HFF-Myc (cell line): ENCODE measurements at regions not wholly inside any gene's neighbourhood (a gene's known extent, or its start where the extent isn't known, plus 50 kb on each side); places are given as distances from the start of the nearest gene placed in this dataset.
"Not testable (repeated sequence)": the region's sequence is repeated elsewhere in the genome, so short reads cannot be mapped to it uniquely, and the experiment has no call there.

Source experiments
- DNase-seq: peaks from one replicate; pipeline ENCODE4 v3.0.0-alpha.2; 2011; ENCODE audit warnings: low read depth; ENCODE audit errors: extremely low read depth
- H3K4me3 ChIP-seq: replicated peaks from 2 replicates; pipeline ENCODE4 v1.5.1; 2011; ENCODE audit warnings: low read depth, mild to moderate bottlenecking, control low read depth, low read length
- TF ChIP-seq, protein P1 (sequence below): IDR thresholded peaks from 2 replicates; pipeline ENCODE4 v1.5.1; 2012; ENCODE audit warnings: mild to moderate bottlenecking, low read depth, low read length, control low read depth; ENCODE audit errors: missing control alignments

DNA sequence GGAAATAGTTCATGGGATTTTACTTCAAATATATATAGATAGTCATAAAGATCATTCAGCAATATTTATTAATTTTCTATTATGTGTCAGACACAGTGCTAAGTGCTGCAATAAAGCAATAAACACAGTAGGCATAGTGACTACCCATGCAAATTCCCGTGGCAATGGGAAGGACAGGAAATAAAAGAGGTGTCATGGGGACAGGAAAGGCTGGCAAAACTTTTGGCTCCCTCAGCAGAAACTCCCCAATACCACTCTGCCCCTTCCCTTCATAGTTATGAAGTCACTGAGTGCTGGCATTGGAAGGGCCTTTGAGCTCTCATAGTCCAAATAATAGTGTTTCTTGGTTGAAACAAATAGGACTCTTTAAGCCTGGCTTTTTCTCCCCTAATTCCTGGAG lies 104.4 kb upstream of the DPT start:
- H3K4me3 ChIP-seq = no peak overlapping the region
- DNase-seq = no peak
- TF ChIP-seq, protein P1, sequence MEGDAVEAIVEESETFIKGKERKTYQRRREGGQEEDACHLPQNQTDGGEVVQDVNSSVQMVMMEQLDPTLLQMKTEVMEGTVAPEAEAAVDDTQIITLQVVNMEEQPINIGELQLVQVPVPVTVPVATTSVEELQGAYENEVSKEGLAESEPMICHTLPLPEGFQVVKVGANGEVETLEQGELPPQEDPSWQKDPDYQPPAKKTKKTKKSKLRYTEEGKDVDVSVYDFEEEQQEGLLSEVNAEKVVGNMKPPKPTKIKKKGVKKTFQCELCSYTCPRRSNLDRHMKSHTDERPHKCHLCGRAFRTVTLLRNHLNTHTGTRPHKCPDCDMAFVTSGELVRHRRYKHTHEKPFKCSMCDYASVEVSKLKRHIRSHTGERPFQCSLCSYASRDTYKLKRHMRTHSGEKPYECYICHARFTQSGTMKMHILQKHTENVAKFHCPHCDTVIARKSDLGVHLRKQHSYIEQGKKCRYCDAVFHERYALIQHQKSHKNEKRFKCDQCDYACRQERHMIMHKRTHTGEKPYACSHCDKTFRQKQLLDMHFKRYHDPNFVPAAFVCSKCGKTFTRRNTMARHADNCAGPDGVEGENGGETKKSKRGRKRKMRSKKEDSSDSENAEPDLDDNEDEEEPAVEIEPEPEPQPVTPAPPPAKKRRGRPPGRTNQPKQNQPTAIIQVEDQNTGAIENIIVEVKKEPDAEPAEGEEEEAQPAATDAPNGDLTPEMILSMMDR = no peak

DNA sequence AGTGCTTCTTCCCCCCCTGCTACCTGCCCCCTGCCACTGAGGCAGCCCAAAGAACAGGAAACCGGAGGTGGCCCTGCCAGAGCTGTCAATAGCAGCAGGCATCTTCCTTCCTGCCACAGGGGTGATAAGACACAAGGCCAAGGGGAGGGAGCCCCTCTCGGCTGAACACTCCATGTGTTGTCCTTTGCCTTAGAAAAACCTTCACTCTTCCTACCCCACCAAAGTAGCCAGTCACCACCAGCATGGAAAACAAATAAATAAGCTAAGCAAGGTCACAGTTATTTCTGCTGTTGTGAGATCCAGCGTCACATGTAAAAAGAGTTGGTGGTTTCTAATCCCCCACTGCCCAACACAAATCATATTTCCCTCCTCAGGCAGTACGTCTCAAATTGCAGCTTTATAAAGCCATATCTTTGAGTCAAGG lies 104.8 kb upstream of the DPT start:
- DNase-seq = no peak
- H3K4me3 ChIP-seq = no peak overlapping the region
- TF ChIP-seq, protein P1 = no peak

DNA sequence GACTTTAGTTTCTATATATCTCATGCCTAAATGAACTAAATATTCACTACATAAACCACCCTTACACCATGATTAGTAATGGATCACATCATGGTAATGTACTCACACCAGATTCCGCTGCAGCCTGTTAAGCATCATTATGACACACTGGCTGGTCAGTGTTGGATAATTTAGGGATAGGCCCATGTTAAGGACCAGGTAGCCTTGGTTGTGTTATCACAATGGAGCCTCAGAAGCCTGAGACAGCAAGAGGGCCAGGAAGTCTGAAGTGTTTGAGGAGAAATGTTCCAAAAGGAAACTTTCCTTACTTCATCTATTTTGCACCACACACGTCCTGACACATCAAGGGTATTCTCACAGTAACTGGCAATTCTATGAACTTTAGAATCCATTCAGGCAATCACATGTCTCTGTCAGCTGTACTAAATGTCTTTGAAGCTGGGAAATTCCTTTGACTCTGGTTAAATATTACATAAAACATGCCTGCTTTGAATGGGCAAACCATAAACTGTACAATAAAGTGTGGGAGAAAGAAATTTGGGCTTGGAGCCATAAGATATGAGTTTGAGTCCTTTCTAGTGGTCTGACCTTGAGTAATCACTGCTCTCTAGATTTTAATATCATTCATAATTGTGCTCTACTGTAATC lies 105.3 kb upstream of the DPT start:
- no peak for DNase-seq

DNA sequence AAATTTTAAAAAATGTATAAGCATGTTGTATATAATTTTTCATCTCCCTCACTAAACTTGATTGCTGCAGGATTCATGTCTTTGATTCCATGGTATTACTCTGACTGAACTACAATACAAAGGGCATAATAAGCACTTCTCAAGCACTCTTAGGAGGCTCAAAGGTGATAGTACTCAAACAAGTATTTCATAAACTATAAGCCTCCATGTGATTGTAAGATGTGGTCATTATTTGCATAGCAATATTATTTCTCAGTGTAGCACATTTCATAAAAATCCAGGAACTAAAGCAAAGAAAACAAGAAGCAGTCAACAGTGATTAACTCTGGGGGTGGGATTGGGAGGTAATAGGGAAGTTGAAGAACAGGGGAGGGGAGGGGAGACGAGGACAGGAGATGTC lies 106.2 kb upstream of the DPT start:
- TF ChIP-seq, protein P1 = no peak
- no peak overlapping the region for H3K4me3 ChIP-seq
- DNase-seq = no peak

More for the DNA sequence above, 105.3 kb upstream of the DPT start:
- TF ChIP-seq, protein P1 = no peak
- H3K4me3 ChIP-seq = no peak overlapping the region

DNA sequence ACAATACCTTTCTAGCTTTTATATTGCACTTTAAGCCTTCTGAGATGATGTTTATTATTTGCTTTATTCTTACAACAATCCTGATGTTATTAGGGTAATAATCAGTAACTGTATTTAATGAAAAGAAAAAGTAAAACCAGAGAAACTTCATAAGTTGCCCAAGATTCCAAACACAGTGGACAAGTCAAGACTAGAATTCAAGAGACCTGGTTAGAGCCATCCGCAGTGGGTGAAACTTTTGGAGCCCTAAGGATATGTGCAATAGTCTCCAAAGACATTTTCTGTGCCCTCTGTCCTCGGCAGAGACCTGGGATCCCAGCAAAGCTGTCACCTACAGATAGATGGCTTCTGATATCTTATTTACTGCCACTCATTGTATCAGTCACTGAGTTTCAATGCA lies 106.8 kb upstream of the DPT start:
- no peak overlapping the region for H3K4me3 ChIP-seq
- TF ChIP-seq, protein P1 = no peak
- no peak for DNase-seq

DNA sequence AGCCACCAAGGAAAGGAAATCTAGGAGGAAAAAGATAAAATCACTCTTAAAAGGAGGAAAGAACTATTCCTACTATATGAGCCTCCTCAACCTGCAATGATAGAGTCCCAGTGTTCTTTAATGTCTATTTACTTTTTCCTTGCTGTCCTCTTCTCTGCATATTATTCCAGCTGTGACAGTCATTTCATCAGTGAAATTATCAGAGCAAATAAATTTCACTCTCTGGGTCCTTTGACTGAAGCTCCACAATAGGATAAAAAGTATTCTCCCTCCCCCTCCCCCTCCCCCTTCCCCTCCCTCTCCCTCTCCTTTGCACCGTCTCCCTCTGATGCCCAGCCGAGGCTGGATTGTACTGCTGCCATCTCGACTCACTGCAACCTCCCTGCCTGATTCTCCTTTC lies 107.5 kb upstream of the DPT start:
- DNase-seq = no peak
- no peak overlapping the region for H3K4me3 ChIP-seq
- TF ChIP-seq, protein P1 = no peak

DNA sequence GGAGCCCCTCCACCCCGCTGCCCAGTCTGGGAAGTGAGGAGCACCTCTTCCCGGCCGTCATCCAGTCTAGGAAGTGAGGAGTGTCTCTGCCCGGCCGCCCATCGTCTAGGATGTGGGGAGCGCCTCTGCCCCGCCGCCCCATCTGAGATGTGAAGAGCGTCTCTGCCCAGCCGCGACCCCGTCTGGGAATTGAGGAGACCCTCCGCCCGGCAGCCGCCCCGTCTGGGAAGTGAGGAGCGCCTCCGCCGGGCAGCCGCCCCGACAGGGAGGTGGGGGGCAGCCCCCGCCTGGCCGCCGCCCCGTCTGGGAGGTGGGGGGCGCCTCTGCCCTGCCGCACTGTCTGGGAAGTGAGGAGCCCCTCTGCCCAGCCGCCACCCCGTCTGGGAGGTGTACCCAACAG lies 108.2 kb upstream of the DPT start:
- not testable (repeated sequence) for DNase-seq, H3K4me3 ChIP-seq
